ENCODE measurements at regions not wholly inside any gene's neighbourhood (a gene's known extent, or its start where the extent isn't known, plus 50 kb on each side); places are given as distances from the start of the nearest gene placed in this dataset.

GRCh38 chr4:66032571-66032970 is 362.3 kb upstream of the EPHA5 start:
- no peak for TF ChIP-seq CTCF (IDR thresholded peaks at IDR 0.05)
- no peak for TF ChIP-seq POLR2AphosphoS5 (IDR thresholded peaks at IDR 0.05)
- no peak for TF ChIP-seq POLR2A (IDR thresholded peaks at IDR 0.05)
- TF ChIP-seq EP300 (IDR thresholded peaks at IDR 0.05; ENCODE audit: low read depth) = no peak
